GM19239 (cell line): ENCODE measurements at regions not wholly inside any gene's neighbourhood (a gene's known extent, or its start where the extent isn't known, plus 50 kb on each side); places are given as distances from the start of the nearest gene placed in this dataset.

Experiments
- DNase-seq: peaks from one replicate; pipeline ENCODE4 v3.0.0; 2011; ENCODE audit warnings: low spot score; ENCODE audit not compliant: insufficient read length
- FAIRE-seq: peaks from 2 replicates; lab custom pipeline; 2011; peaks lifted over from hg19 to GRCh38; lab: Jason Lieb, UNC

- FAIRE-seq = peak; percentile 95
- DNase-seq = no peak
Observed at GRCh38 chr11:80815752-80816453, 1375.1 kb upstream of the TENM4 start.

- DNase-seq (no peak), FAIRE-seq (no peak)
Observed at GRCh38 chr11:80814813-80815212, 1374.0 kb upstream of the TENM4 start.

GRCh38 chr11:80810695-80811094, 1369.9 kb upstream of the TENM4 start:
- no peak for FAIRE-seq
- DNase-seq = no peak

GRCh38 chr11:80798174-80798573, 1357.3 kb upstream of the TENM4 start:
- DNase-seq (no peak), FAIRE-seq (no peak)

GRCh38 chr11:80783561-80783960, 1342.7 kb upstream of the TENM4 start:
- DNase-seq (no peak), FAIRE-seq (no peak)

- FAIRE-seq (no peak), DNase-seq (no peak)
Observed at GRCh38 chr11:80782135-80782885, 1341.5 kb upstream of the TENM4 start.

- no peak for FAIRE-seq
- no peak for DNase-seq
Observed at GRCh38 chr11:80779905-80780605, 1339.2 kb upstream of the TENM4 start.

- DNase-seq (no peak), FAIRE-seq (no peak)
Observed at GRCh38 chr11:80778941-80779340, 1338.1 kb upstream of the TENM4 start.

GRCh38 chr11:80778432-80778831, 1337.6 kb upstream of the TENM4 start:
- no peak for FAIRE-seq
- DNase-seq = no peak

GRCh38 chr11:80773919-80774318, 1333.1 kb upstream of the TENM4 start:
- FAIRE-seq = no peak
- no peak for DNase-seq

- DNase-seq = no peak
- FAIRE-seq = no peak
Observed at GRCh38 chr11:80771017-80771416, 1330.2 kb upstream of the TENM4 start.

GRCh38 chr11:80758787-80759186, 1318.0 kb upstream of the TENM4 start:
- FAIRE-seq (no peak), DNase-seq (no peak)

- DNase-seq = no peak
- FAIRE-seq = no peak
Observed at GRCh38 chr11:80748207-80748925, 1307.5 kb upstream of the TENM4 start.

- FAIRE-seq (no peak), DNase-seq (no peak)
Observed at GRCh38 chr11:80746300-80746699, 1305.5 kb upstream of the TENM4 start.

- DNase-seq (no peak), FAIRE-seq (no peak)
Observed at GRCh38 chr11:80745416-80745815, 1304.6 kb upstream of the TENM4 start.

- no peak for DNase-seq
- FAIRE-seq = no peak
Observed at GRCh38 chr11:80733790-80734189, 1293.0 kb upstream of the TENM4 start.

GRCh38 chr11:80733361-80733760, 1292.5 kb upstream of the TENM4 start:
- DNase-seq (no peak), FAIRE-seq (no peak)

GRCh38 chr11:80727315-80727714, 1286.5 kb upstream of the TENM4 start:
- peak; percentile 40 for FAIRE-seq
- peak; percentile 4 for DNase-seq

- DNase-seq (no peak), FAIRE-seq (no peak)
Observed at GRCh38 chr11:80726236-80726635, 1285.4 kb upstream of the TENM4 start.

- FAIRE-seq = no peak
- no peak for DNase-seq
Observed at GRCh38 chr11:80724366-80724765, 1283.5 kb upstream of the TENM4 start.

- no peak for DNase-seq
- FAIRE-seq = no peak
Observed at GRCh38 chr11:80722629-80723028, 1281.8 kb upstream of the TENM4 start.
